Sigmoid colon (tissue), 4 donors: ENCODE measurements at regions not wholly inside any gene's neighbourhood (a gene's known extent, or its start where the extent isn't known, plus 50 kb on each side); places are given as distances from the start of the nearest gene placed in this dataset.

ENCODE experiments used
- POLR2AphosphoS5 ChIP-seq, 4 donors: sonication (generic); formaldehyde crosslinking; IDR thresholded peaks; one replicate each; pipeline ENCODE4 v1.6.1; 2017; ENCODE audit warnings: antibody characterized with exemption in 4 of 4
- TF ChIP-seq, protein P1 (sequence below), 4 experiments: fragments of 450-650 bp in 3 of 4; fragments of 200-600 bp in 1 of 4; IDR thresholded peaks; one replicate each; pipeline ENCODE4 v1.5.1; 2016 to 2019; ENCODE audit warnings: antibody characterized with exemption in 4 of 4, mild to moderate bottlenecking in 3 of 4, moderate library complexity in 2 of 4

DNA sequence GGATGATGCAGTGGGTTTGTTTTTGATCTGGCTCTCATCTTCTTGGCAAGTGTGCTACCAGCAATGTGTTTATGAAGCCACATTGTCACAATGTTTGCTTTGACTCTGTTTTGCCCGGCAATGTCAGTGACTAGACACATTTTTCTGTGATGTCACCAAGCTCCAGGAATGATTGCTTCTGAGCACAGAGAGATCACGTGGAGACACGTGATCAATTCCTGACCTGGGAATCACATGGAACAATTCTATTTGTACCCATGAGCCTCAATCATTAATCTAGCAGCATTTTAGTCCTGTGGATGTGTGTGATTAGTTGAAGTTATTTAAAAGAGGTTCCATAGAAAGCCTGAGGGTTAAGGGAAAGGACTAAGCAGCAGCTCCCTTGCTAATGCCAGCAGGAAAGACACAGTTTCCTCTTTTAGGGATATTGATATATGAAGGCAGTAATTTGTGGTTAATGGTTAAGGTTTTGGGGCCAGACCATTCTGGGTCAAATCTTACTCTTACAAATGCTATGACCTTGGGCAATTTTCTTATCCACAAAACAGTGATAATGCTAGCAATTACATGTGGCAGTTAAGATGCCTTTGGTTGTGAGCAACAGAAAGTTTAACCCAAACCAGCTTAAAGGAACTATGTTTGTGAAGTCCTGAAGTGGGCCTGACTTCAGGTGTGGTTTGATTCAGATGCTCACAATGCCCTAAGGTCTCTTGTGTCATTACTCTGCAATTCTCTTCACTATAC is 59.0 kb downstream of the FASLG start:
- TF ChIP-seq, protein P1, sequence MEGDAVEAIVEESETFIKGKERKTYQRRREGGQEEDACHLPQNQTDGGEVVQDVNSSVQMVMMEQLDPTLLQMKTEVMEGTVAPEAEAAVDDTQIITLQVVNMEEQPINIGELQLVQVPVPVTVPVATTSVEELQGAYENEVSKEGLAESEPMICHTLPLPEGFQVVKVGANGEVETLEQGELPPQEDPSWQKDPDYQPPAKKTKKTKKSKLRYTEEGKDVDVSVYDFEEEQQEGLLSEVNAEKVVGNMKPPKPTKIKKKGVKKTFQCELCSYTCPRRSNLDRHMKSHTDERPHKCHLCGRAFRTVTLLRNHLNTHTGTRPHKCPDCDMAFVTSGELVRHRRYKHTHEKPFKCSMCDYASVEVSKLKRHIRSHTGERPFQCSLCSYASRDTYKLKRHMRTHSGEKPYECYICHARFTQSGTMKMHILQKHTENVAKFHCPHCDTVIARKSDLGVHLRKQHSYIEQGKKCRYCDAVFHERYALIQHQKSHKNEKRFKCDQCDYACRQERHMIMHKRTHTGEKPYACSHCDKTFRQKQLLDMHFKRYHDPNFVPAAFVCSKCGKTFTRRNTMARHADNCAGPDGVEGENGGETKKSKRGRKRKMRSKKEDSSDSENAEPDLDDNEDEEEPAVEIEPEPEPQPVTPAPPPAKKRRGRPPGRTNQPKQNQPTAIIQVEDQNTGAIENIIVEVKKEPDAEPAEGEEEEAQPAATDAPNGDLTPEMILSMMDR (IDR thresholded peaks at IDR 0.05): no peak
- TF ChIP-seq POLR2AphosphoS5 (IDR thresholded peaks at IDR 0.05): no peak
